ENCODE measurements at regions not wholly inside any gene's neighbourhood (a gene's known extent, or its start where the extent isn't known, plus 50 kb on each side); places are given as distances from the start of the nearest gene placed in this dataset.

GRCh38 chr2:136209561-136210454 lies 91.9 kb upstream of the CXCR4 start:
- no peak for DNase-seq

GRCh38 chr2:136208682-136209420 lies 90.9 kb upstream of the CXCR4 start:
- DNase-seq, result no peak

- peak; percentile 72 for DNase-seq
Measured at GRCh38 chr2:136207665-136208064, 89.7 kb upstream of the CXCR4 start.

- DNase-seq, result peak; percentile 83
Measured at GRCh38 chr2:136207030-136207623, 89.2 kb upstream of the CXCR4 start.

- no peak for DNase-seq
Measured at GRCh38 chr2:136206613-136207012, 88.7 kb upstream of the CXCR4 start.

GRCh38 chr2:136205615-136206014 lies 87.7 kb upstream of the CXCR4 start:
- DNase-seq, result no peak

- peak; percentile 46 for DNase-seq
Measured at GRCh38 chr2:136204971-136205370, 87.0 kb upstream of the CXCR4 start.

- DNase-seq, result no peak
Measured at GRCh38 chr2:136195226-136195625, 77.3 kb upstream of the CXCR4 start.

- no peak for DNase-seq
Measured at GRCh38 chr2:136191041-136191440, 73.1 kb upstream of the CXCR4 start.

GRCh38 chr2:136189221-136189782 lies 71.4 kb upstream of the CXCR4 start:
- DNase-seq, result no peak

- no peak for DNase-seq
Measured at GRCh38 chr2:136188086-136188485, 70.1 kb upstream of the CXCR4 start.

- no peak for DNase-seq
Measured at GRCh38 chr2:136185981-136186776, 68.2 kb upstream of the CXCR4 start.

- no peak for DNase-seq
Measured at GRCh38 chr2:136183097-136183496, 65.1 kb upstream of the CXCR4 start.

- no peak for DNase-seq
Measured at GRCh38 chr2:136182315-136182714, 64.4 kb upstream of the CXCR4 start.

GRCh38 chr2:136179602-136179975 lies 61.6 kb upstream of the CXCR4 start:
- DNase-seq, result no peak

GRCh38 chr2:136178941-136179601 lies 61.1 kb upstream of the CXCR4 start:
- no peak for DNase-seq

- DNase-seq, result no peak
Measured at GRCh38 chr2:136175868-136176267, 57.9 kb upstream of the CXCR4 start.

GRCh38 chr2:136175466-136175865 lies 57.5 kb upstream of the CXCR4 start:
- no peak for DNase-seq

- DNase-seq, result no peak
Measured at GRCh38 chr2:136173126-136173525, 55.2 kb upstream of the CXCR4 start.

GRCh38 chr2:136171223-136171622 lies 53.3 kb upstream of the CXCR4 start:
- DNase-seq, result no peak

- no peak for DNase-seq
Measured at GRCh38 chr2:136168720-136169119, 50.8 kb upstream of the CXCR4 start.

All from OCI-M1 (cell line).